ENCODE measurements at regions not wholly inside any gene's neighbourhood (a gene's known extent, or its start where the extent isn't known, plus 50 kb on each side); places are given as distances from the start of the nearest gene placed in this dataset.

- 100% methylated on average over 1 of the region's 3 CpGs for WGBS (ENCODE audit: insufficient coverage)
- Histone ChIP-seq H3K27ac (ENCODE audit: low read depth in 1 of 2, low read length in 2 of 2) (no peak overlapping the region), H3K4me3 (replicated peaks in 1 of 3; ENCODE audit: low read depth in 2 of 3, low read length in 3 of 3) (no peak overlapping the region), H2AFZ (ENCODE audit: insufficient read depth, low read depth, low read length, poor library complexity, severe bottlenecking) (no peak overlapping the region), H4K20me1 (ENCODE audit: insufficient read depth, low read length) (no peaks in the 10 kb centered on the region), H3K9ac (ENCODE audit: insufficient read depth, low read length, poor library complexity, severe bottlenecking) (no peak overlapping the region), H3K36me3 (replicated peaks in 1 of 2; ENCODE audit: control insufficient read depth in 1 of 2, insufficient read depth in 2 of 2, low read length in 2 of 2) (no peaks in the 10 kb centered on the region), H3K79me2 (ENCODE audit: insufficient read depth, low read length) (no peaks in the 10 kb centered on the region), H3K4me2 (replicated peaks; ENCODE audit: extremely low read depth, low read length, poor library complexity, severe bottlenecking) (no peak overlapping the region), H3K9me3 (replicated peaks in 1 of 2; ENCODE audit: control insufficient read depth in 1 of 2, insufficient read depth in 1 of 2, low read length in 2 of 2) (no peaks in the 10 kb centered on the region), H3K27me3 (ENCODE audit: control insufficient read depth in 2 of 2, insufficient read depth in 2 of 2, low read length in 2 of 2) (no peaks in the 10 kb centered on the region), H3K4me1 (ENCODE audit: control insufficient read depth in 1 of 2, insufficient read depth in 2 of 2, low read length in 2 of 2) (no peaks in the 10 kb centered on the region)
- TF ChIP-seq, protein P1, sequence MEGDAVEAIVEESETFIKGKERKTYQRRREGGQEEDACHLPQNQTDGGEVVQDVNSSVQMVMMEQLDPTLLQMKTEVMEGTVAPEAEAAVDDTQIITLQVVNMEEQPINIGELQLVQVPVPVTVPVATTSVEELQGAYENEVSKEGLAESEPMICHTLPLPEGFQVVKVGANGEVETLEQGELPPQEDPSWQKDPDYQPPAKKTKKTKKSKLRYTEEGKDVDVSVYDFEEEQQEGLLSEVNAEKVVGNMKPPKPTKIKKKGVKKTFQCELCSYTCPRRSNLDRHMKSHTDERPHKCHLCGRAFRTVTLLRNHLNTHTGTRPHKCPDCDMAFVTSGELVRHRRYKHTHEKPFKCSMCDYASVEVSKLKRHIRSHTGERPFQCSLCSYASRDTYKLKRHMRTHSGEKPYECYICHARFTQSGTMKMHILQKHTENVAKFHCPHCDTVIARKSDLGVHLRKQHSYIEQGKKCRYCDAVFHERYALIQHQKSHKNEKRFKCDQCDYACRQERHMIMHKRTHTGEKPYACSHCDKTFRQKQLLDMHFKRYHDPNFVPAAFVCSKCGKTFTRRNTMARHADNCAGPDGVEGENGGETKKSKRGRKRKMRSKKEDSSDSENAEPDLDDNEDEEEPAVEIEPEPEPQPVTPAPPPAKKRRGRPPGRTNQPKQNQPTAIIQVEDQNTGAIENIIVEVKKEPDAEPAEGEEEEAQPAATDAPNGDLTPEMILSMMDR (IDR thresholded peaks at IDR 0.05), result no peak
- H3K36me3 Mint-ChIP-seq, result no peaks in the 10 kb centered on the region
- intact Hi-C loops (cut with micrococcal nuclease), result no loop called here
- H3K9me3 Mint-ChIP-seq, result peaks cover 0 to 10% (median 4%) of the 10 kb centered on the region in 7 donors
- peaks cover 0 to 6% (median 1%) of the 10 kb centered on the region in 3 donors for H3K27me3 Mint-ChIP-seq (ENCODE audit: low read depth in 3 of 3)
- no peak for DNase-seq
- no peak overlapping the region for H3K27ac Mint-ChIP-seq
- no peak overlapping the region for H3K4me3 Mint-ChIP-seq
- H3K4me1 Mint-ChIP-seq, result no peaks in the 10 kb centered on the region
These were observed 127.1 kb downstream of the SUDS3 start for GRCh38 chr12:118503476-118503875.

DNA sequence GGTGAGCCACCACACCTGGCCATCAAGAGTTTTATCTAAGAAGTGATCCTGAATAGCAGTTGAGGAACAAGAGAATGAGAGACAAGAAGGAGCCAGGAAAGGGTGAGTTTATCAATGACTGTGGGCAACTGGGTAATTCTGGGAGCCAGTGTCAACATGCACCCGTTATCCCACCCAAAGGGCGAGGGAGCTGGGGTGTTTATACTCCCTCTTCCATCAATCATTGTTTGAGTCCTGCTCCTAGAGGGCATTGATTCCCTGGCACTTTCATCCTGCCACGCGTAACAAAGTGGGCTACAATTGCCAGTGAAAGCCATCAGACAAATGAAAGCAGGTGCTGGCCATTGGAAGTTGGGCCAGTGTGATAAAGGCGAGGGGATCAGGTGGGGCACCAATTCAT lies 136.3 kb downstream of the SUDS3 start:
- H3K9ac ChIP-seq (ENCODE audit: insufficient read depth, low read length, poor library complexity, severe bottlenecking), result no peak overlapping the region
- no peaks in the 10 kb centered on the region for H3K36me3 ChIP-seq (replicated peaks in 1 of 2; ENCODE audit: control insufficient read depth in 1 of 2, insufficient read depth in 2 of 2, low read length in 2 of 2)
- H3K4me2 ChIP-seq (replicated peaks; ENCODE audit: extremely low read depth, low read length, poor library complexity, severe bottlenecking), result no peak overlapping the region
- intact Hi-C loops (cut with micrococcal nuclease), result no loop called here
- H3K4me3 Mint-ChIP-seq, result no peak overlapping the region
- no peak overlapping the region for H2AFZ ChIP-seq (ENCODE audit: insufficient read depth, low read depth, low read length, poor library complexity, severe bottlenecking)
- H3K27me3 Mint-ChIP-seq (ENCODE audit: low read depth in 3 of 3), result peaks cover 0 to 3% (median 0%) of the 10 kb centered on the region in 3 donors
- H3K9me3 ChIP-seq (replicated peaks in 1 of 2; ENCODE audit: control insufficient read depth in 1 of 2, insufficient read depth in 1 of 2, low read length in 2 of 2), result peaks cover 0 to 3% of the 10 kb centered on the region in 2 donors
- no peak overlapping the region for H3K27ac ChIP-seq (ENCODE audit: low read depth in 1 of 2, low read length in 2 of 2)
- H4K20me1 ChIP-seq (ENCODE audit: insufficient read depth, low read length), result no peaks in the 10 kb centered on the region
- H3K27me3 ChIP-seq (ENCODE audit: control insufficient read depth in 2 of 2, insufficient read depth in 2 of 2, low read length in 2 of 2), result no peaks in the 10 kb centered on the region
- no peak overlapping the region for H3K4me3 ChIP-seq (replicated peaks in 1 of 3; ENCODE audit: low read depth in 2 of 3, low read length in 3 of 3)
- DNase-seq, result no peak
- TF ChIP-seq, protein P1 (IDR thresholded peaks at IDR 0.05), result no peak
- no peaks in the 10 kb centered on the region for H3K4me1 ChIP-seq (ENCODE audit: control insufficient read depth in 1 of 2, insufficient read depth in 2 of 2, low read length in 2 of 2)
- peaks cover 4 to 13% (median 11%) of the 10 kb centered on the region in 7 donors for H3K9me3 Mint-ChIP-seq
- WGBS (ENCODE audit: insufficient coverage), result no CpG with 5 or more reads among the region's 5 CpGs
- no peaks in the 10 kb centered on the region for H3K4me1 Mint-ChIP-seq
- H3K79me2 ChIP-seq (ENCODE audit: insufficient read depth, low read length), result no peaks in the 10 kb centered on the region
- H3K36me3 Mint-ChIP-seq, result no peaks in the 10 kb centered on the region
- no peak overlapping the region for H3K27ac Mint-ChIP-seq
